Activated CD4-positive, alpha-beta T cell treated with anti-CD3 and anti-CD28 coated beads, Interleukin-10, Interleukin-2, amounts not matched to agents 100 ng/mL and 50 ng/mL, durations not matched to agents 16 hours and 8 hours (primary cell): ENCODE measurements at regions not wholly inside any gene's neighbourhood (a gene's known extent, or its start where the extent isn't known, plus 50 kb on each side); places are given as distances from the start of the nearest gene placed in this dataset.
"Not testable (repeated sequence)": the region's sequence is repeated elsewhere in the genome, so short reads cannot be mapped to it uniquely, and the experiment has no call there.

Experiments used
- DNase-seq: peaks from one replicate; pipeline ENCODE4 v3.0.0-alpha.2; 2020

- DNase-seq, result no peak
Measured at GRCh38 chr2:230593765-230594164, 118.9 kb upstream of the CAB39 start.

- no peak for DNase-seq
Measured at GRCh38 chr2:230594286-230594840, 118.3 kb upstream of the CAB39 start.

GRCh38 chr2:230599853-230600252, 112.8 kb upstream of the CAB39 start:
- no peak for DNase-seq

GRCh38 chr2:230600285-230600684, 112.4 kb upstream of the CAB39 start:
- no peak for DNase-seq

- no peak for DNase-seq
Measured at GRCh38 chr2:230600881-230601280, 111.8 kb upstream of the CAB39 start.

GRCh38 chr2:230601510-230601909, 111.1 kb upstream of the CAB39 start:
- DNase-seq, result peak; percentile 28

GRCh38 chr2:230602562-230603230, 109.9 kb upstream of the CAB39 start:
- DNase-seq, result peak; percentile 78

GRCh38 chr2:230603317-230603716, 109.3 kb upstream of the CAB39 start:
- DNase-seq, result not testable (repeated sequence)

GRCh38 chr2:230604158-230604557, 108.5 kb upstream of the CAB39 start:
- DNase-seq, result not testable (repeated sequence)

GRCh38 chr2:230614040-230614439, 98.6 kb upstream of the CAB39 start:
- no peak for DNase-seq

GRCh38 chr2:230614913-230615332, 97.7 kb upstream of the CAB39 start:
- DNase-seq, result peak; percentile 26

GRCh38 chr2:230617256-230617706, 95.4 kb upstream of the CAB39 start:
- DNase-seq, result not testable (repeated sequence)

- DNase-seq, result no peak
Measured at GRCh38 chr2:230619491-230619890, 93.2 kb upstream of the CAB39 start.

GRCh38 chr2:230625220-230625619, 87.4 kb upstream of the CAB39 start:
- DNase-seq, result not testable (repeated sequence)

- DNase-seq, result not testable (repeated sequence)
Measured at GRCh38 chr2:230627091-230627490, 85.6 kb upstream of the CAB39 start.

GRCh38 chr2:230627806-230628724, 84.6 kb upstream of the CAB39 start:
- no peak for DNase-seq

- no peak for DNase-seq
Measured at GRCh38 chr2:230631470-230631869, 81.2 kb upstream of the CAB39 start.

- DNase-seq, result no peak
Measured at GRCh38 chr2:230634146-230634545, 78.5 kb upstream of the CAB39 start.

- not testable (repeated sequence) for DNase-seq
Measured at GRCh38 chr2:230634721-230635313, 77.8 kb upstream of the CAB39 start.

- peak; percentile 32 for DNase-seq
Measured at GRCh38 chr2:230636684-230637271, 75.9 kb upstream of the CAB39 start.

- DNase-seq, result not testable (repeated sequence)
Measured at GRCh38 chr2:230637486-230637885, 75.2 kb upstream of the CAB39 start.

- no peak for DNase-seq
Measured at GRCh38 chr2:230640540-230641011, 72.1 kb upstream of the CAB39 start.

- no peak for DNase-seq
Measured at GRCh38 chr2:230642966-230643365, 69.7 kb upstream of the CAB39 start.
